ENCODE measurements at regions not wholly inside any gene's neighbourhood (a gene's known extent, or its start where the extent isn't known, plus 50 kb on each side); places are given as distances from the start of the nearest gene placed in this dataset.

GRCh38 chr5:164688437-164688836 is 1183.0 kb downstream of the MAT2B start:
- no peak for DNase-seq (ENCODE audit: low read depth)

- no peak for DNase-seq (ENCODE audit: low read depth)
Measured at GRCh38 chr5:164708831-164709230, 1203.4 kb downstream of the MAT2B start.

- DNase-seq (ENCODE audit: low read depth), result no peak
Measured at GRCh38 chr5:164713682-164714081, 1208.3 kb downstream of the MAT2B start.

GRCh38 chr5:164721116-164721515 is 1215.7 kb downstream of the MAT2B start:
- no peak for DNase-seq (ENCODE audit: low read depth)

GRCh38 chr5:164721656-164722055 is 1216.2 kb downstream of the MAT2B start:
- DNase-seq (ENCODE audit: low read depth), result no peak

GRCh38 chr5:164722702-164723101 is 1217.3 kb downstream of the MAT2B start:
- no peak for DNase-seq (ENCODE audit: low read depth)

GRCh38 chr5:164727012-164727411 is 1221.6 kb downstream of the MAT2B start:
- DNase-seq (ENCODE audit: low read depth), result no peak

- DNase-seq (ENCODE audit: low read depth), result no peak
Measured at GRCh38 chr5:164728733-164729132, 1223.3 kb downstream of the MAT2B start.

GRCh38 chr5:164735334-164735733 is 1229.9 kb downstream of the MAT2B start:
- DNase-seq (ENCODE audit: low read depth), result no peak

- no peak for DNase-seq (ENCODE audit: low read depth)
Measured at GRCh38 chr5:164741376-164741775, 1236.0 kb downstream of the MAT2B start.

GRCh38 chr5:164742025-164742424 is 1236.6 kb downstream of the MAT2B start:
- DNase-seq (ENCODE audit: low read depth), result no peak

- no peak for DNase-seq (ENCODE audit: low read depth)
Measured at GRCh38 chr5:164746723-164747122, 1241.3 kb downstream of the MAT2B start.

GRCh38 chr5:164747371-164747770 is 1242.0 kb downstream of the MAT2B start:
- DNase-seq (ENCODE audit: low read depth), result no peak

GRCh38 chr5:164748861-164749260 is 1243.4 kb downstream of the MAT2B start:
- no peak for DNase-seq (ENCODE audit: low read depth)

GRCh38 chr5:164753434-164753833 is 1248.0 kb downstream of the MAT2B start:
- DNase-seq (ENCODE audit: low read depth), result no peak

GRCh38 chr5:164763206-164763605 is 1257.8 kb downstream of the MAT2B start:
- no peak for DNase-seq (ENCODE audit: low read depth)

GRCh38 chr5:164772122-164772521 is 1266.7 kb downstream of the MAT2B start:
- DNase-seq (ENCODE audit: low read depth), result no peak

GRCh38 chr5:164784230-164784629 is 1278.8 kb downstream of the MAT2B start:
- DNase-seq (ENCODE audit: low read depth), result no peak

- no peak for DNase-seq (ENCODE audit: low read depth)
Measured at GRCh38 chr5:164798110-164798509, 1292.7 kb downstream of the MAT2B start.

- DNase-seq (ENCODE audit: low read depth), result no peak
Measured at GRCh38 chr5:164799391-164799790, 1294.0 kb downstream of the MAT2B start.

GRCh38 chr5:164801910-164802309 is 1296.5 kb downstream of the MAT2B start:
- DNase-seq (ENCODE audit: low read depth), result no peak

- no peak for DNase-seq (ENCODE audit: low read depth)
Measured at GRCh38 chr5:164809821-164810220, 1304.4 kb downstream of the MAT2B start.

- DNase-seq (ENCODE audit: low read depth), result no peak
Measured at GRCh38 chr5:164818445-164818844, 1313.0 kb downstream of the MAT2B start.

GRCh38 chr5:164824671-164825070 is 1319.3 kb downstream of the MAT2B start:
- no peak for DNase-seq (ENCODE audit: low read depth)

GRCh38 chr5:164832516-164832915 is 1327.1 kb downstream of the MAT2B start:
- no peak for DNase-seq (ENCODE audit: low read depth)

Data from stimulated activated CD8-positive, alpha-beta memory T cell treated with anti-CD3 and anti-CD28 coated beads, Interleukin-15, amount 100 ng/mL, for 1 hour (primary cell).